GM06990 (cell line): ENCODE measurements at regions not wholly inside any gene's neighbourhood (a gene's known extent, or its start where the extent isn't known, plus 50 kb on each side); places are given as distances from the start of the nearest gene placed in this dataset.

Experiments used
- DNase-seq: peaks from one replicate; pipeline ENCODE4 v3.0.0-alpha.2; 2011; ENCODE audit not compliant: insufficient read length; ENCODE audit errors: extremely low read depth
- H3K27me3 ChIP-seq: replicated peaks from 2 replicates; pipeline ENCODE4 v1.6.0; 2011; ENCODE audit warnings: low read length; ENCODE audit not compliant: control insufficient read depth, insufficient read depth
- H3K36me3 ChIP-seq: 2 replicates; pipeline ENCODE4 v1.5.1; 2011; ENCODE audit warnings: low read length; ENCODE audit not compliant: control insufficient read depth, insufficient read depth
- H3K4me3 ChIP-seq: replicated peaks from 2 replicates; pipeline ENCODE4 v1.5.1; 2011; ENCODE audit warnings: low read depth, mild to moderate bottlenecking, control low read depth, low read length
- CTCF ChIP-seq: IDR thresholded peaks from 2 replicates; pipeline ENCODE4 v1.5.1; 2011; ENCODE audit warnings: low read length, control low read depth, mild to moderate bottlenecking, inconsistent platforms; ENCODE audit not compliant: insufficient read depth, poor library complexity, severe bottlenecking

GRCh38 chr1:5597171-5597850 lies 394.9 kb downstream of the NPHP4 start:
- no peak for DNase-seq
- H3K27me3 ChIP-seq: no peaks in the 10 kb centered on the region; the same call in none of the 2 replicates
- no peak for TF ChIP-seq CTCF
- no peaks in the 10 kb centered on the region for H3K36me3 ChIP-seq
- H3K4me3 ChIP-seq: no peak overlapping the region

- TF ChIP-seq CTCF: no peak
- no peak for DNase-seq
- H3K4me3 ChIP-seq: no peak overlapping the region
- no peaks in the 10 kb centered on the region for H3K36me3 ChIP-seq
- no peaks in the 10 kb centered on the region; the same call in none of the 2 replicates for H3K27me3 ChIP-seq
Observed at GRCh38 chr1:5596651-5597050, 395.6 kb downstream of the NPHP4 start.

- no peak overlapping the region for H3K4me3 ChIP-seq
- TF ChIP-seq CTCF: no peak
- DNase-seq: no peak
- no peaks in the 10 kb centered on the region for H3K36me3 ChIP-seq
- H3K27me3 ChIP-seq: no peaks in the 10 kb centered on the region; the same call in 1 of the 2 replicates
Observed at GRCh38 chr1:5595531-5596170, 396.6 kb downstream of the NPHP4 start.

- TF ChIP-seq CTCF: no peak
- H3K27me3 ChIP-seq: no peaks in the 10 kb centered on the region; the same call in 1 of the 2 replicates
- DNase-seq: no peak
Observed at GRCh38 chr1:5594056-5594956, 397.9 kb downstream of the NPHP4 start.

GRCh38 chr1:5590717-5591116 lies 401.5 kb downstream of the NPHP4 start:
- TF ChIP-seq CTCF: no peak
- no peak for DNase-seq

More at GRCh38 chr1:5594056-5594956, 397.9 kb downstream of the NPHP4 start:
- no peak overlapping the region for H3K4me3 ChIP-seq
- H3K36me3 ChIP-seq: no peaks in the 10 kb centered on the region

More at GRCh38 chr1:5590717-5591116, 401.5 kb downstream of the NPHP4 start:
- Histone ChIP-seq H3K4me3 (no peak overlapping the region), H3K27me3 (no peaks in the 10 kb centered on the region), H3K36me3 (no peaks in the 10 kb centered on the region)
